ENCODE measurements at regions not wholly inside any gene's neighbourhood (a gene's known extent, or its start where the extent isn't known, plus 50 kb on each side); places are given as distances from the start of the nearest gene placed in this dataset.
"Not testable (repeated sequence)": the region's sequence is repeated elsewhere in the genome, so short reads cannot be mapped to it uniquely, and the experiment has no call there.

GRCh38 chr11:115605871-115606497 is 101.8 kb upstream of the CADM1 start:
- no peak for TF ChIP-seq ARNTL (CRISPR knock-in tag; IDR thresholded peaks at IDR 0.05; ENCODE audit: borderline replicate concordance, low read depth)
- no peak for TF ChIP-seq BACH2 (CRISPR knock-in tag; IDR thresholded peaks at IDR 0.05; ENCODE audit: borderline replicate concordance)
- no peak for TF ChIP-seq ISL1 (CRISPR knock-in tag; IDR thresholded peaks at IDR 0.05)
- TF ChIP-seq, protein P1, sequence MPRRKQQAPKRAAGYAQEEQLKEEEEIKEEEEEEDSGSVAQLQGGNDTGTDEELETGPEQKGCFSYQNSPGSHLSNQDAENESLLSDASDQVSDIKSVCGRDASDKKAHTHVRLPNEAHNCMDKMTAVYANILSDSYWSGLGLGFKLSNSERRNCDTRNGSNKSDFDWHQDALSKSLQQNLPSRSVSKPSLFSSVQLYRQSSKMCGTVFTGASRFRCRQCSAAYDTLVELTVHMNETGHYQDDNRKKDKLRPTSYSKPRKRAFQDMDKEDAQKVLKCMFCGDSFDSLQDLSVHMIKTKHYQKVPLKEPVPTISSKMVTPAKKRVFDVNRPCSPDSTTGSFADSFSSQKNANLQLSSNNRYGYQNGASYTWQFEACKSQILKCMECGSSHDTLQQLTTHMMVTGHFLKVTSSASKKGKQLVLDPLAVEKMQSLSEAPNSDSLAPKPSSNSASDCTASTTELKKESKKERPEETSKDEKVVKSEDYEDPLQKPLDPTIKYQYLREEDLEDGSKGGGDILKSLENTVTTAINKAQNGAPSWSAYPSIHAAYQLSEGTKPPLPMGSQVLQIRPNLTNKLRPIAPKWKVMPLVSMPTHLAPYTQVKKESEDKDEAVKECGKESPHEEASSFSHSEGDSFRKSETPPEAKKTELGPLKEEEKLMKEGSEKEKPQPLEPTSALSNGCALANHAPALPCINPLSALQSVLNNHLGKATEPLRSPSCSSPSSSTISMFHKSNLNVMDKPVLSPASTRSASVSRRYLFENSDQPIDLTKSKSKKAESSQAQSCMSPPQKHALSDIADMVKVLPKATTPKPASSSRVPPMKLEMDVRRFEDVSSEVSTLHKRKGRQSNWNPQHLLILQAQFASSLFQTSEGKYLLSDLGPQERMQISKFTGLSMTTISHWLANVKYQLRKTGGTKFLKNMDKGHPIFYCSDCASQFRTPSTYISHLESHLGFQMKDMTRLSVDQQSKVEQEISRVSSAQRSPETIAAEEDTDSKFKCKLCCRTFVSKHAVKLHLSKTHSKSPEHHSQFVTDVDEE (CRISPR knock-in tag; IDR thresholded peaks at IDR 0.05) = peak; percentile 9; the same call in 1 of the 2 replicates
- no peak for TF ChIP-seq GLIS3 (CRISPR knock-in tag; IDR thresholded peaks at IDR 0.05)
- no peak for TF ChIP-seq TOX (CRISPR knock-in tag; IDR thresholded peaks at IDR 0.05; ENCODE audit: borderline replicate concordance)
- ATAC-seq = no peak

DNA sequence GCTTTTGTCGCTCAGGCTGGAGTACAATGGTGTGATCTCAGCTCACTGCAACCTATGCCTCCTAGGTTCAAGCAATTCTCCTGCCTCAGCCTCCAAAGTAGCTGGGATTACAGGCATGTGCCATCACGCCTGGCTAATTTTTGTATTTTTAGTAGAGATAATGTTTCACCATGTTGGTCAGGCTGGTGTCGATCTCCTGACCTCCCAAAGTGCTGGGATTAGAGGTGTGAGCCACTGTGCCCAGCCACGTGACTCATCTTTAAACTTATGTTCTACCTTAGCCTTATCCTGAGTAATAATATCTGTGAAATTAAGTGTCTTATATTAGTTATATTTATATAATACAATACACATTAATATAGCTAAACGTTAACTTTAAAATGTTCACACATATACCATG is 101.2 kb upstream of the CADM1 start:
- not testable (repeated sequence) for ATAC-seq

DNA sequence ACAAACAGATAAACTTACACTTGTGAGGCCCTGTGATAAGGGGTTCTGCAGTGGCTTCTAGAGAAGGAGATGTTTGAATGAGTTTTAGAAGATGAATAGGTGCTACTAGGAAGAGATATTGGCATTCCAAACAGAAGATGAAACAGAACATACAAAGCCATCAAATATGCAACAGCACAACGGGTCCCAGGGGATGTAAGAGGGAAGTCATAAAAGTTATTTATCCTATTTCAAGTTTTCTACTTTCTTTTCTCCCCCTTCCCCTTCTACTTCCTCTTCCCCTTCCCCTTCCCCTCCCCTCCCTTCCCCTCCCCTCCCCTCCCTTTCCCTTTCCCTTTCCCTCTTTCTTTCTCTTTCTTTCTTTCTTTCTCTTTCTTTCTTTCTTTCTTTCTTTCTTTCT is 94.9 kb upstream of the CADM1 start:
- ATAC-seq = no peak
- no peak for TF ChIP-seq ZNF70 (CRISPR knock-in tag; IDR thresholded peaks at IDR 0.05)
- TF ChIP-seq ISL1 (CRISPR knock-in tag; IDR thresholded peaks at IDR 0.05) = no peak
- TF ChIP-seq POU6F1 (CRISPR knock-in tag; IDR thresholded peaks at IDR 0.05; ENCODE audit: borderline replicate concordance, low read depth) = no peak
- TF ChIP-seq ZFP30 (CRISPR knock-in tag; IDR thresholded peaks at IDR 0.05) = no peak
- TF ChIP-seq, protein P2, sequence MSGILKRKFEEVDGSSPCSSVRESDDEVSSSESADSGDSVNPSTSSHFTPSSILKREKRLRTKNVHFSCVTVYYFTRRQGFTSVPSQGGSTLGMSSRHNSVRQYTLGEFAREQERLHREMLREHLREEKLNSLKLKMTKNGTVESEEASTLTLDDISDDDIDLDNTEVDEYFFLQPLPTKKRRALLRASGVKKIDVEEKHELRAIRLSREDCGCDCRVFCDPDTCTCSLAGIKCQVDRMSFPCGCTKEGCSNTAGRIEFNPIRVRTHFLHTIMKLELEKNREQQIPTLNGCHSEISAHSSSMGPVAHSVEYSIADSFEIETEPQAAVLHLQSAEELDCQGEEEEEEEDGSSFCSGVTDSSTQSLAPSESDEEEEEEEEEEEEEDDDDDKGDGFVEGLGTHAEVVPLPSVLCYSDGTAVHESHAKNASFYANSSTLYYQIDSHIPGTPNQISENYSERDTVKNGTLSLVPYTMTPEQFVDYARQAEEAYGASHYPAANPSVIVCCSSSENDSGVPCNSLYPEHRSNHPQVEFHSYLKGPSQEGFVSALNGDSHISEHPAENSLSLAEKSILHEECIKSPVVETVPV (CRISPR knock-in tag; IDR thresholded peaks at IDR 0.05) = no peak
- TF ChIP-seq TCF4 (CRISPR knock-in tag; IDR thresholded peaks at IDR 0.05; ENCODE audit: borderline replicate concordance) = no peak
- TF ChIP-seq ZFP3 (CRISPR knock-in tag; IDR thresholded peaks at IDR 0.05) = no peak
- no peak for TF ChIP-seq GLIS3 (CRISPR knock-in tag; IDR thresholded peaks at IDR 0.05)
- no peak for TF ChIP-seq PPARA (CRISPR knock-in tag; IDR thresholded peaks at IDR 0.05; ENCODE audit: borderline replicate concordance)
- no peak for TF ChIP-seq ZNF8 (CRISPR knock-in tag; IDR thresholded peaks at IDR 0.05)

DNA sequence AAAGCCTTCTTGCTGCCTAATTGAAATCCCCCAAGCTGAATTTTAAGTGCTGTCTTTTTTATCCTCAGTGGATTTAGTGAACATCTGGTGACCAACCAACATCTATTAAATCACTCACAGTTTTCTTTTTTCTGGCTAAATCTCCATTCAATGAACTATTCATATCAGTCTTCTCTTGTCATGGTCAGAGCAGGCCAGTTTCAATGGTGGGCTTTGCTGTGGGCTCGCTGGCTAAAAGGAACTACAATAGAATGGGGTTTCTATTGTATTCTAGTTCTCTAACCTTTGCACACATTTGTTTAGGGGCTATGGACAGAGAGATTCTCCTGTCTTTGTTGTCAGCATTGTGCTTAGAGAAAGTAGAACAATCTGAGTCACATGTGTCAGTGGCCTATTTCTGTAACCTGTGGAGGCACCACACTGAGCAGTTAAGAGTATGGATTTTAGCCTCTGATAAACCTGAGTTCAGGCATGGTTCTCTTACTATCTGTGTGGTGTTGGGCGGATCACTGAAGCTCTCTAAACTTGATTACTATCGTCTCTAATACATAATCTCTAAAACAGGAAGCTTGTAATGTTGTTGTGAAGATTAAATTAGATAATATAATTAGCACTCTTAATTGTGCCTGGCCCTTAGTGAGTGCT is 94.2 kb upstream of the CADM1 start:
- no peak for TF ChIP-seq ZFP30 (CRISPR knock-in tag; IDR thresholded peaks at IDR 0.05)
- no peak for TF ChIP-seq ZNF8 (CRISPR knock-in tag; IDR thresholded peaks at IDR 0.05)
- TF ChIP-seq, protein P1 (CRISPR knock-in tag; IDR thresholded peaks at IDR 0.05) = no peak
- TF ChIP-seq ZNF70 (CRISPR knock-in tag; IDR thresholded peaks at IDR 0.05) = no peak
- TF ChIP-seq RARB (CRISPR knock-in tag; IDR thresholded peaks at IDR 0.05) = no peak
- no peak for TF ChIP-seq CREB5 (CRISPR knock-in tag; IDR thresholded peaks at IDR 0.05; ENCODE audit: low read depth)
- TF ChIP-seq ESRRG (CRISPR knock-in tag; IDR thresholded peaks at IDR 0.05) = no peak
- no peak for TF ChIP-seq POU6F1 (CRISPR knock-in tag; IDR thresholded peaks at IDR 0.05; ENCODE audit: borderline replicate concordance, low read depth)
- no peak for TF ChIP-seq ISL1 (CRISPR knock-in tag; IDR thresholded peaks at IDR 0.05)
- TF ChIP-seq PPARA (CRISPR knock-in tag; IDR thresholded peaks at IDR 0.05; ENCODE audit: borderline replicate concordance) = no peak
- TF ChIP-seq SNAI2 (CRISPR knock-in tag; IDR thresholded peaks at IDR 0.05) = no peak
- TF ChIP-seq CSDC2 (CRISPR knock-in tag; IDR thresholded peaks at IDR 0.05) = no peak
- TF ChIP-seq TCF4 (CRISPR knock-in tag; IDR thresholded peaks at IDR 0.05; ENCODE audit: borderline replicate concordance) = no peak
- TF ChIP-seq, protein P3, sequence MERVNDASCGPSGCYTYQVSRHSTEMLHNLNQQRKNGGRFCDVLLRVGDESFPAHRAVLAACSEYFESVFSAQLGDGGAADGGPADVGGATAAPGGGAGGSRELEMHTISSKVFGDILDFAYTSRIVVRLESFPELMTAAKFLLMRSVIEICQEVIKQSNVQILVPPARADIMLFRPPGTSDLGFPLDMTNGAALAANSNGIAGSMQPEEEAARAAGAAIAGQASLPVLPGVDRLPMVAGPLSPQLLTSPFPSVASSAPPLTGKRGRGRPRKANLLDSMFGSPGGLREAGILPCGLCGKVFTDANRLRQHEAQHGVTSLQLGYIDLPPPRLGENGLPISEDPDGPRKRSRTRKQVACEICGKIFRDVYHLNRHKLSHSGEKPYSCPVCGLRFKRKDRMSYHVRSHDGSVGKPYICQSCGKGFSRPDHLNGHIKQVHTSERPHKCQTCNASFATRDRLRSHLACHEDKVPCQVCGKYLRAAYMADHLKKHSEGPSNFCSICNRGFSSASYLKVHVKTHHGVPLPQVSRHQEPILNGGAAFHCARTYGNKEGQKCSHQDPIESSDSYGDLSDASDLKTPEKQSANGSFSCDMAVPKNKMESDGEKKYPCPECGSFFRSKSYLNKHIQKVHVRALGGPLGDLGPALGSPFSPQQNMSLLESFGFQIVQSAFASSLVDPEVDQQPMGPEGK (CRISPR knock-in tag; IDR thresholded peaks at IDR 0.05; ENCODE audit: borderline replicate concordance) = no peak
- no peak for ATAC-seq
